GM23338 (cell line): ENCODE measurements at regions not wholly inside any gene's neighbourhood (a gene's known extent, or its start where the extent isn't known, plus 50 kb on each side); places are given as distances from the start of the nearest gene placed in this dataset.

Source experiments
- ATAC-seq: fragments of 200-7000 bp; cut with Tn5 transposase; 3 replicates; pipeline ENCODE4 v1.9.1; 2020
- DNase-seq: peaks from one replicate; pipeline ENCODE4 v3.0.0-alpha.2; 2015; ENCODE audit warnings: low spot score
- H2AFZ ChIP-seq: fragments of 200-600 bp; sonication (generic); 2 replicates; pipeline ENCODE4 v1.8.0; 2016; ENCODE audit warnings: antibody characterized with exemption, mild to moderate bottlenecking, moderate library complexity
- H3F3A ChIP-seq: fragments of 200-600 bp; sonication (generic); replicated peaks from 2 replicates; pipeline ENCODE4 v1.8.0; 2017; ENCODE audit warnings: antibody characterized with exemption, mixed run types, low read depth
- H3K27ac ChIP-seq: fragments of 200-600 bp; sonication (generic); 2 replicates; pipeline ENCODE4 v1.6.1; 2016; ENCODE audit warnings: low read depth
- H3K27me3 ChIP-seq: fragments of 200-600 bp; sonication (generic); 2 replicates; pipeline ENCODE4 v1.8.0; 2016; ENCODE audit warnings: mild to moderate bottlenecking, mixed run types, moderate library complexity; ENCODE audit not compliant: insufficient read depth
- H3K36me3 ChIP-seq: fragments of 200-600 bp; sonication (generic); 2 replicates; pipeline ENCODE4 v1.8.0; 2016; ENCODE audit warnings: mild to moderate bottlenecking; ENCODE audit not compliant: insufficient read depth
- H3K4me1 ChIP-seq: fragments of 200-600 bp; sonication (generic); 2 replicates; pipeline ENCODE4 v1.8.0; 2016; ENCODE audit warnings: mild to moderate bottlenecking, moderate library complexity; ENCODE audit not compliant: insufficient read depth
- H3K4me2 ChIP-seq: fragments of 200-600 bp; sonication (generic); 2 replicates; pipeline ENCODE4 v1.7.1; 2017; ENCODE audit warnings: mixed run types
- H3K4me3 ChIP-seq: fragments of 200-600 bp; sonication (generic); 2 replicates; pipeline ENCODE4 v1.6.1; 2016; ENCODE audit warnings: mixed run types
- H3K79me2 ChIP-seq: fragments of 200-600 bp; sonication (generic); replicated peaks from 2 replicates; pipeline ENCODE4 v1.8.0; 2017; ENCODE audit warnings: mild to moderate bottlenecking; ENCODE audit not compliant: insufficient read depth
- H3K9me2 ChIP-seq: fragments of 200-600 bp; sonication (generic); 2 replicates; pipeline ENCODE4 v1.8.0; 2017; ENCODE audit not compliant: insufficient read depth
- H4K20me1 ChIP-seq: fragments of 200-600 bp; sonication (generic); replicated peaks from 2 replicates; pipeline ENCODE4 v1.8.0; 2017; ENCODE audit warnings: mild to moderate bottlenecking; ENCODE audit not compliant: insufficient read depth
- H3K27ac Mint-ChIP-seq: 2 replicates; pipeline ENCODE4 v1.8.0; 2020; ENCODE audit warnings: inconsistent platforms, mild to moderate bottlenecking, moderate library complexity, mixed read lengths
- H3K27me3 Mint-ChIP-seq: 3 replicates; pipeline ENCODE4 v1.8.0; 2022; ENCODE audit warnings: low read depth, mild to moderate bottlenecking, moderate library complexity, mixed read lengths, inconsistent platforms; ENCODE audit not compliant: insufficient read depth, poor library complexity
- H3K36me3 Mint-ChIP-seq: 3 replicates; pipeline ENCODE4 v1.8.0; 2021; ENCODE audit warnings: low read depth, mild to moderate bottlenecking, inconsistent platforms, moderate library complexity, mixed read lengths
- H3K4me1 Mint-ChIP-seq: 3 replicates; pipeline ENCODE4 v1.8.0; 2020; ENCODE audit warnings: mild to moderate bottlenecking, inconsistent platforms, mixed read lengths
- H3K4me3 Mint-ChIP-seq: 3 replicates; pipeline ENCODE4 v1.8.0; 2021; ENCODE audit warnings: moderate library complexity, mild to moderate bottlenecking, inconsistent platforms, mixed read lengths
- H3K9me3 Mint-ChIP-seq: 3 replicates; pipeline ENCODE4 v1.8.0; 2020; ENCODE audit warnings: moderate library complexity, mild to moderate bottlenecking, inconsistent platforms, mixed read lengths
- CREB1 ChIP-seq: fragments of 250-450 bp; sonication (Bioruptor Pico); IDR thresholded peaks from 2 replicates; pipeline ENCODE4 v1.5.0; 2020; ENCODE audit warnings: low read depth, mild to moderate bottlenecking, moderate library complexity
- ETS1 ChIP-seq: IDR thresholded peaks from 2 replicates; pipeline ENCODE4 v1.6.1; 2016; ENCODE audit warnings: antibody characterized with exemption
- EZH2 ChIP-seq: fragments of 200-600 bp; sonication (generic); IDR thresholded peaks from one replicate; pipeline ENCODE4 v1.8.0; 2017; ENCODE audit warnings: antibody characterized with exemption, mild to moderate bottlenecking, low read depth; ENCODE audit not compliant: unreplicated experiment
- EZH2phosphoT487 ChIP-seq: fragments of 200-600 bp; sonication (generic); IDR thresholded peaks from one replicate; pipeline ENCODE4 v1.8.1; 2018; ENCODE audit warnings: antibody characterized with exemption; ENCODE audit not compliant: unreplicated experiment
- JUNB ChIP-seq: IDR thresholded peaks from one replicate; pipeline ENCODE4 v1.6.1; 2016; ENCODE audit warnings: antibody characterized with exemption; ENCODE audit not compliant: unreplicated experiment
- NANOG ChIP-seq: IDR thresholded peaks from 2 replicates; pipeline ENCODE4 v1.6.1; 2016; ENCODE audit warnings: antibody characterized with exemption, borderline replicate concordance
- POLR2AphosphoS5 ChIP-seq: IDR thresholded peaks from 2 replicates; pipeline ENCODE4 v1.6.1; 2016; ENCODE audit warnings: antibody characterized with exemption, low read depth
- STAT1 ChIP-seq: IDR thresholded peaks from one replicate; pipeline ENCODE4 v1.6.1; 2016; ENCODE audit warnings: antibody characterized with exemption; ENCODE audit not compliant: unreplicated experiment
- ZNF114 ChIP-seq: fragments of 250-450 bp; sonication (Bioruptor Pico); IDR thresholded peaks from 2 replicates; pipeline ENCODE4 v1.5.0; 2020; ENCODE audit warnings: mild to moderate bottlenecking, moderate library complexity
- TF ChIP-seq, protein P1 (sequence below): fragments of 250-450 bp; sonication (Bioruptor Pico); IDR thresholded peaks from 2 replicates; pipeline ENCODE4 v1.5.0; 2020; ENCODE audit warnings: mild to moderate bottlenecking, moderate library complexity
- TF ChIP-seq, protein P2 (sequence below): IDR thresholded peaks from one replicate; pipeline ENCODE4 v1.6.1; 2018; ENCODE audit warnings: antibody characterized with exemption; ENCODE audit not compliant: unreplicated experiment
- TF ChIP-seq, protein P3 (sequence below), 2 experiments: fragments of 200-600 bp in 1 of 2; sonication (generic) in 1 of 2; conservative IDR thresholded peaks; 2 replicates each; pipeline versions ENCODE4 v1.5.1 to v1.6.1; 2016 to 2017; ENCODE audit warnings: antibody characterized with exemption in 2 of 2, low read depth in 2 of 2, mild to moderate bottlenecking in 2 of 2, moderate library complexity in 1 of 2

- H3K4me3 Mint-ChIP-seq = no peak overlapping the region
- no peaks in the 10 kb centered on the region for H3K4me1 Mint-ChIP-seq
- H3F3A ChIP-seq = no peaks in the 10 kb centered on the region
- H4K20me1 ChIP-seq = no peaks in the 10 kb centered on the region
- peaks cover under 1% of the 10 kb centered on the region; the same call in 1 of the 3 replicates for H3K9me3 Mint-ChIP-seq
- no peaks in the 10 kb centered on the region for H3K79me2 ChIP-seq
- H3K27ac Mint-ChIP-seq = no peak overlapping the region
- no peaks in the 10 kb centered on the region for H3K27me3 ChIP-seq
- no peak overlapping the region for H2AFZ ChIP-seq
- no peak overlapping the region for H3K4me3 ChIP-seq
- H3K27me3 Mint-ChIP-seq = no peaks in the 10 kb centered on the region
- DNase-seq = no peak
- no peak overlapping the region for H3K27ac ChIP-seq
- no peaks in the 10 kb centered on the region for H3K36me3 Mint-ChIP-seq
- no peaks in the 10 kb centered on the region for H3K9me2 ChIP-seq
- H3K4me2 ChIP-seq = no peak overlapping the region
- H3K4me1 ChIP-seq = no peaks in the 10 kb centered on the region
- TF ChIP-seq, protein P1, sequence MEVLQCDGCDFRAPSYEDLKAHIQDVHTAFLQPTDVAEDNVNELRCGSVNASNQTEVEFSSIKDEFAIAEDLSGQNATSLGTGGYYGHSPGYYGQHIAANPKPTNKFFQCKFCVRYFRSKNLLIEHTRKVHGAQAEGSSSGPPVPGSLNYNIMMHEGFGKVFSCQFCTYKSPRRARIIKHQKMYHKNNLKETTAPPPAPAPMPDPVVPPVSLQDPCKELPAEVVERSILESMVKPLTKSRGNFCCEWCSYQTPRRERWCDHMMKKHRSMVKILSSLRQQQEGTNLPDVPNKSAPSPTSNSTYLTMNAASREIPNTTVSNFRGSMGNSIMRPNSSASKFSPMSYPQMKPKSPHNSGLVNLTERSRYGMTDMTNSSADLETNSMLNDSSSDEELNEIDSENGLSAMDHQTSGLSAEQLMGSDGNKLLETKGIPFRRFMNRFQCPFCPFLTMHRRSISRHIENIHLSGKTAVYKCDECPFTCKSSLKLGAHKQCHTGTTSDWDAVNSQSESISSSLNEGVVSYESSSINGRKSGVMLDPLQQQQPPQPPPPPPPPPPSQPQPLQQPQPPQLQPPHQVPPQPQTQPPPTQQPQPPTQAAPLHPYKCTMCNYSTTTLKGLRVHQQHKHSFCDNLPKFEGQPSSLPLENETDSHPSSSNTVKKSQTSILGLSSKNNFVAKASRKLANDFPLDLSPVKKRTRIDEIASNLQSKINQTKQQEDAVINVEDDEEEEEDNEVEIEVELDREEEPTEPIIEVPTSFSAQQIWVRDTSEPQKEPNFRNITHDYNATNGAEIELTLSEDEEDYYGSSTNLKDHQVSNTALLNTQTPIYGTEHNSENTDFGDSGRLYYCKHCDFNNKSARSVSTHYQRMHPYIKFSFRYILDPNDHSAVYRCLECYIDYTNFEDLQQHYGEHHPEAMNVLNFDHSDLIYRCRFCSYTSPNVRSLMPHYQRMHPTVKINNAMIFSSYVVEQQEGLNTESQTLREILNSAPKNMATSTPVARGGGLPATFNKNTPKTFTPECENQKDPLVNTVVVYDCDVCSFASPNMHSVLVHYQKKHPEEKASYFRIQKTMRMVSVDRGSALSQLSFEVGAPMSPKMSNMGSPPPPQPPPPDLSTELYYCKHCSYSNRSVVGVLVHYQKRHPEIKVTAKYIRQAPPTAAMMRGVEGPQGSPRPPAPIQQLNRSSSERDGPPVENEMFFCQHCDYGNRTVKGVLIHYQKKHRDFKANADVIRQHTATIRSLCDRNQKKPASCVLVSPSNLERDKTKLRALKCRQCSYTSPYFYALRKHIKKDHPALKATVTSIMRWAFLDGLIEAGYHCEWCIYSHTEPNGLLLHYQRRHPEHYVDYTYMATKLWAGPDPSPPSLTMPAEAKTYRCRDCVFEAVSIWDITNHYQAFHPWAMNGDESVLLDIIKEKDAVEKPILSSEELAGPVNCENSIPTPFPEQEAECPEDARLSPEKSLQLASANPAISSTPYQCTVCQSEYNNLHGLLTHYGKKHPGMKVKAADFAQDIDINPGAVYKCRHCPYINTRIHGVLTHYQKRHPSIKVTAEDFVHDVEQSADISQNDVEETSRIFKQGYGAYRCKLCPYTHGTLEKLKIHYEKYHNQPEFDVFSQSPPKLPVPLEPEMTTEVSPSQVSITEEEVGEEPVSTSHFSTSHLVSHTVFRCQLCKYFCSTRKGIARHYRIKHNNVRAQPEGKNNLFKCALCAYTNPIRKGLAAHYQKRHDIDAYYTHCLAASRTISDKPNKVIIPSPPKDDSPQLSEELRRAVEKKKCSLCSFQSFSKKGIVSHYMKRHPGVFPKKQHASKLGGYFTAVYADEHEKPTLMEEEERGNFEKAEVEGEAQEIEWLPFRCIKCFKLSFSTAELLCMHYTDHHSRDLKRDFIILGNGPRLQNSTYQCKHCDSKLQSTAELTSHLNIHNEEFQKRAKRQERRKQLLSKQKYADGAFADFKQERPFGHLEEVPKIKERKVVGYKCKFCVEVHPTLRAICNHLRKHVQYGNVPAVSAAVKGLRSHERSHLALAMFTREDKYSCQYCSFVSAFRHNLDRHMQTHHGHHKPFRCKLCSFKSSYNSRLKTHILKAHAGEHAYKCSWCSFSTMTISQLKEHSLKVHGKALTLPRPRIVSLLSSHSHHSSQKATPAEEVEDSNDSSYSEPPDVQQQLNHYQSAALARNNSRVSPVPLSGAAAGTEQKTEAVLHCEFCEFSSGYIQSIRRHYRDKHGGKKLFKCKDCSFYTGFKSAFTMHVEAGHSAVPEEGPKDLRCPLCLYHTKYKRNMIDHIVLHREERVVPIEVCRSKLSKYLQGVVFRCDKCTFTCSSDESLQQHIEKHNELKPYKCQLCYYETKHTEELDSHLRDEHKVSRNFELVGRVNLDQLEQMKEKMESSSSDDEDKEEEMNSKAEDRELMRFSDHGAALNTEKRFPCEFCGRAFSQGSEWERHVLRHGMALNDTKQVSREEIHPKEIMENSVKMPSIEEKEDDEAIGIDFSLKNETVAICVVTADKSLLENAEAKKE (CRISPR knock-in tag) = no peak
- TF ChIP-seq, protein P2, sequence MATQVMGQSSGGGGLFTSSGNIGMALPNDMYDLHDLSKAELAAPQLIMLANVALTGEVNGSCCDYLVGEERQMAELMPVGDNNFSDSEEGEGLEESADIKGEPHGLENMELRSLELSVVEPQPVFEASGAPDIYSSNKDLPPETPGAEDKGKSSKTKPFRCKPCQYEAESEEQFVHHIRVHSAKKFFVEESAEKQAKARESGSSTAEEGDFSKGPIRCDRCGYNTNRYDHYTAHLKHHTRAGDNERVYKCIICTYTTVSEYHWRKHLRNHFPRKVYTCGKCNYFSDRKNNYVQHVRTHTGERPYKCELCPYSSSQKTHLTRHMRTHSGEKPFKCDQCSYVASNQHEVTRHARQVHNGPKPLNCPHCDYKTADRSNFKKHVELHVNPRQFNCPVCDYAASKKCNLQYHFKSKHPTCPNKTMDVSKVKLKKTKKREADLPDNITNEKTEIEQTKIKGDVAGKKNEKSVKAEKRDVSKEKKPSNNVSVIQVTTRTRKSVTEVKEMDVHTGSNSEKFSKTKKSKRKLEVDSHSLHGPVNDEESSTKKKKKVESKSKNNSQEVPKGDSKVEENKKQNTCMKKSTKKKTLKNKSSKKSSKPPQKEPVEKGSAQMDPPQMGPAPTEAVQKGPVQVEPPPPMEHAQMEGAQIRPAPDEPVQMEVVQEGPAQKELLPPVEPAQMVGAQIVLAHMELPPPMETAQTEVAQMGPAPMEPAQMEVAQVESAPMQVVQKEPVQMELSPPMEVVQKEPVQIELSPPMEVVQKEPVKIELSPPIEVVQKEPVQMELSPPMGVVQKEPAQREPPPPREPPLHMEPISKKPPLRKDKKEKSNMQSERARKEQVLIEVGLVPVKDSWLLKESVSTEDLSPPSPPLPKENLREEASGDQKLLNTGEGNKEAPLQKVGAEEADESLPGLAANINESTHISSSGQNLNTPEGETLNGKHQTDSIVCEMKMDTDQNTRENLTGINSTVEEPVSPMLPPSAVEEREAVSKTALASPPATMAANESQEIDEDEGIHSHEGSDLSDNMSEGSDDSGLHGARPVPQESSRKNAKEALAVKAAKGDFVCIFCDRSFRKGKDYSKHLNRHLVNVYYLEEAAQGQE = no peak
- TF ChIP-seq POLR2AphosphoS5 = no peak
- no peak for TF ChIP-seq ETS1
- TF ChIP-seq EZH2phosphoT487 = no peak
- TF ChIP-seq, protein P3, sequence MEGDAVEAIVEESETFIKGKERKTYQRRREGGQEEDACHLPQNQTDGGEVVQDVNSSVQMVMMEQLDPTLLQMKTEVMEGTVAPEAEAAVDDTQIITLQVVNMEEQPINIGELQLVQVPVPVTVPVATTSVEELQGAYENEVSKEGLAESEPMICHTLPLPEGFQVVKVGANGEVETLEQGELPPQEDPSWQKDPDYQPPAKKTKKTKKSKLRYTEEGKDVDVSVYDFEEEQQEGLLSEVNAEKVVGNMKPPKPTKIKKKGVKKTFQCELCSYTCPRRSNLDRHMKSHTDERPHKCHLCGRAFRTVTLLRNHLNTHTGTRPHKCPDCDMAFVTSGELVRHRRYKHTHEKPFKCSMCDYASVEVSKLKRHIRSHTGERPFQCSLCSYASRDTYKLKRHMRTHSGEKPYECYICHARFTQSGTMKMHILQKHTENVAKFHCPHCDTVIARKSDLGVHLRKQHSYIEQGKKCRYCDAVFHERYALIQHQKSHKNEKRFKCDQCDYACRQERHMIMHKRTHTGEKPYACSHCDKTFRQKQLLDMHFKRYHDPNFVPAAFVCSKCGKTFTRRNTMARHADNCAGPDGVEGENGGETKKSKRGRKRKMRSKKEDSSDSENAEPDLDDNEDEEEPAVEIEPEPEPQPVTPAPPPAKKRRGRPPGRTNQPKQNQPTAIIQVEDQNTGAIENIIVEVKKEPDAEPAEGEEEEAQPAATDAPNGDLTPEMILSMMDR (conservative IDR thresholded peaks at IDR 0.05; ENCODE audit: low read depth in 2 of 2) = no peak
- TF ChIP-seq STAT1 = no peak
- TF ChIP-seq CREB1 = no peak
- no peak for TF ChIP-seq EZH2
- TF ChIP-seq NANOG = no peak
- TF ChIP-seq ZNF114 (CRISPR knock-in tag) = no peak
- no peak for TF ChIP-seq JUNB
- no peak for ATAC-seq
- H3K36me3 ChIP-seq = no peaks in the 10 kb centered on the region
Measured at GRCh38 chr6:77017537-77017936, 445.8 kb downstream of the HTR1B start.
